CD4-positive, alpha-beta T cell treated with Interleukin-15 for 4 hours (primary cell): ENCODE measurements at regions not wholly inside any gene's neighbourhood (a gene's known extent, or its start where the extent isn't known, plus 50 kb on each side); places are given as distances from the start of the nearest gene placed in this dataset.
"Not testable (repeated sequence)": the region's sequence is repeated elsewhere in the genome, so short reads cannot be mapped to it uniquely, and the experiment has no call there.

Experiments
- DNase-seq: peaks from one replicate; pipeline ENCODE4 v3.0.0-alpha.2; 2020; ENCODE audit warnings: low spot score

- DNase-seq = no peak
Measured at GRCh38 chr17:68097161-68097805, 61.7 kb downstream of the KPNA2 start.

GRCh38 chr17:68099341-68099753 is 63.8 kb downstream of the KPNA2 start:
- not testable (repeated sequence) for DNase-seq

- no peak for DNase-seq
Measured at GRCh38 chr17:68100000-68100641, 64.6 kb downstream of the KPNA2 start.

GRCh38 chr17:68101075-68101986 is 65.8 kb downstream of the KPNA2 start:
- DNase-seq = peak; percentile 72

GRCh38 chr17:68101987-68102314 is 66.4 kb downstream of the KPNA2 start:
- DNase-seq = no peak

- DNase-seq = peak; percentile 29
Measured at GRCh38 chr17:68102318-68102758, 66.8 kb downstream of the KPNA2 start.

- DNase-seq = no peak
Measured at GRCh38 chr17:68103148-68103547, 67.6 kb downstream of the KPNA2 start.

GRCh38 chr17:68106085-68106484 is 70.5 kb downstream of the KPNA2 start:
- DNase-seq = no peak

- DNase-seq = no peak
Measured at GRCh38 chr17:68107373-68107772, 71.8 kb downstream of the KPNA2 start.

- DNase-seq = no peak
Measured at GRCh38 chr17:68108313-68109000, 72.9 kb downstream of the KPNA2 start.

- DNase-seq = not testable (repeated sequence)
Measured at GRCh38 chr17:68109404-68109803, 73.9 kb downstream of the KPNA2 start.

- DNase-seq = not testable (repeated sequence)
Measured at GRCh38 chr17:68116211-68116610, 80.7 kb downstream of the KPNA2 start.

- no peak for DNase-seq
Measured at GRCh38 chr17:68122587-68122986, 87.1 kb downstream of the KPNA2 start.

- no peak for DNase-seq
Measured at GRCh38 chr17:68125111-68125870, 89.8 kb downstream of the KPNA2 start.

- no peak for DNase-seq
Measured at GRCh38 chr17:68127914-68128313, 92.4 kb downstream of the KPNA2 start.

- DNase-seq = no peak
Measured at GRCh38 chr17:68131456-68131855, 95.9 kb downstream of the KPNA2 start.

GRCh38 chr17:68133346-68134045 is 98.0 kb downstream of the KPNA2 start:
- DNase-seq = no peak

GRCh38 chr17:68134046-68134637 is 98.6 kb downstream of the KPNA2 start:
- DNase-seq = no peak

GRCh38 chr17:68134731-68135130 is 99.2 kb downstream of the KPNA2 start:
- no peak for DNase-seq

GRCh38 chr17:68135141-68135887 is 99.8 kb downstream of the KPNA2 start:
- no peak for DNase-seq
